ENCODE measurements at regions not wholly inside any gene's neighbourhood (a gene's known extent, or its start where the extent isn't known, plus 50 kb on each side); places are given as distances from the start of the nearest gene placed in this dataset.

DNA sequence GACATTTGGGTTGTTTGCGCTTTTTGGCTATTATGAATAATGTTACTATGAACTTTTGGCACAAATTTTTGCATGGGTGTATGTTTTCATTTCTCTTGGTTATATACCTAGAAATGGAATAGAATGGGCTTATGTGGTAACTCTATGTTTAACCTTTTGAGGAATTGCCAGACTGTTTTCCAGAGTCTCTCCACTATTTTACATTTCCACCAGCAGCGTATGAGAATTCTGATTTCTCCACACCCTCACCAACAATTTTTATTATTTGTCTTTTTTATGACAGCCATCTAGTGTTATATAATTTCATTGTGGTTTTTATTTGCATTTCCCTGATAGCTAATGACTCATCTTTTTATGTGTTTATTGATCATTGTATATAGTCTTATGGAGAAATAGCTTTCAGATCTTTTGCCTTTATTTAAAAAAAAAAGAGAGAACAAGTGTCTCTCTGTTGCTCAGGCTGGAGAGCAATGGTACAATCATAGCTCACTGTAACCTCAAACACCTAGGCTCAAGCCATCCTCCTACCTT, 247.2 kb downstream of the OPA1 start:
- TF ChIP-seq, protein P1, sequence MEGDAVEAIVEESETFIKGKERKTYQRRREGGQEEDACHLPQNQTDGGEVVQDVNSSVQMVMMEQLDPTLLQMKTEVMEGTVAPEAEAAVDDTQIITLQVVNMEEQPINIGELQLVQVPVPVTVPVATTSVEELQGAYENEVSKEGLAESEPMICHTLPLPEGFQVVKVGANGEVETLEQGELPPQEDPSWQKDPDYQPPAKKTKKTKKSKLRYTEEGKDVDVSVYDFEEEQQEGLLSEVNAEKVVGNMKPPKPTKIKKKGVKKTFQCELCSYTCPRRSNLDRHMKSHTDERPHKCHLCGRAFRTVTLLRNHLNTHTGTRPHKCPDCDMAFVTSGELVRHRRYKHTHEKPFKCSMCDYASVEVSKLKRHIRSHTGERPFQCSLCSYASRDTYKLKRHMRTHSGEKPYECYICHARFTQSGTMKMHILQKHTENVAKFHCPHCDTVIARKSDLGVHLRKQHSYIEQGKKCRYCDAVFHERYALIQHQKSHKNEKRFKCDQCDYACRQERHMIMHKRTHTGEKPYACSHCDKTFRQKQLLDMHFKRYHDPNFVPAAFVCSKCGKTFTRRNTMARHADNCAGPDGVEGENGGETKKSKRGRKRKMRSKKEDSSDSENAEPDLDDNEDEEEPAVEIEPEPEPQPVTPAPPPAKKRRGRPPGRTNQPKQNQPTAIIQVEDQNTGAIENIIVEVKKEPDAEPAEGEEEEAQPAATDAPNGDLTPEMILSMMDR (IDR thresholded peaks at IDR 0.05), result no peak
- no peak for TF ChIP-seq POLR2A (IDR thresholded peaks at IDR 0.05; ENCODE audit: low read depth)
- TF ChIP-seq POLR2AphosphoS5 (IDR thresholded peaks at IDR 0.05), result no peak
- TF ChIP-seq EP300 (IDR thresholded peaks at IDR 0.05), result no peak
